Hepatocyte (in vitro differentiated cells): ENCODE measurements at regions not wholly inside any gene's neighbourhood (a gene's known extent, or its start where the extent isn't known, plus 50 kb on each side); places are given as distances from the start of the nearest gene placed in this dataset.

Experiments used
- EZH2 ChIP-seq: fragments of 200-600 bp; sonication (generic); IDR thresholded peaks from 2 replicates; pipeline ENCODE4 v1.6.1; 2016; ENCODE audit warnings: antibody characterized with exemption, mild to moderate bottlenecking, borderline replicate concordance
- TF ChIP-seq, protein P1 (sequence below): fragments of 200-600 bp; sonication (generic); IDR thresholded peaks from 2 replicates; pipeline ENCODE4 v1.5.1; 2016; ENCODE audit warnings: antibody characterized with exemption, mild to moderate bottlenecking; ENCODE audit not compliant: poor library complexity

DNA sequence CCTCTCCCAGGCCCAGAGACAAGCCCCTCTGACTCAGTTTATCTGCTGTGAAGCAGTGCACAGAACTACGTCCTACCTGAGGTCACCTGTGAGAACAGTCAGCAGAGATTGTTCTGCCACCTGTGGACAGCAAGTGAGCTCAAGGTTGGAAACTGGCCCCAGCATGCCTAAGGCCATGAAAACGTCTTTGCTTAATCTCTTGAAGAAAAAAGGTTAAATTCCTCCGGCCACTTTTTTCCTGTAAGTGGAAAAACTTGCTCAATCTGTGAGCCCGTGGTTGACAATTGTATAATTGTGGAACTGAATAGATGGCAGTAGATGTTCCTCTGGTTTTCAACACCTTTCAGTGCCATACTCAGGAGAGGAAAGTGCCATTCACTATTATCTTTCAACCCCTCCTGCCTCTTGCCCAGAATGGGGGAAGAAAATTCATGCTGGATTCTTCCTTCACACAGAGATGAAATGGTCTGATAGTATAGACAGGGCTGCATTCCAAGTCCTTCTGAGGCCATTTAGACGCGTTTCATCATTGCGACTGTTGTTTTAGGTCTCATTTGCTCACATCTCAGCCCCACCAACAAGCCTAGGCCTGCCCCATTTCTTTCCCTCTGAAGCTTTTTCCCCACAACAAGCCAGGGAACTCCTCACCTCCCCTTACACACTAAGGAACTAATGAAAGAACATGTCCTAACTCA is 292.9 kb downstream of the FZD1 start:
- TF ChIP-seq EZH2: no peak
- TF ChIP-seq, protein P1, sequence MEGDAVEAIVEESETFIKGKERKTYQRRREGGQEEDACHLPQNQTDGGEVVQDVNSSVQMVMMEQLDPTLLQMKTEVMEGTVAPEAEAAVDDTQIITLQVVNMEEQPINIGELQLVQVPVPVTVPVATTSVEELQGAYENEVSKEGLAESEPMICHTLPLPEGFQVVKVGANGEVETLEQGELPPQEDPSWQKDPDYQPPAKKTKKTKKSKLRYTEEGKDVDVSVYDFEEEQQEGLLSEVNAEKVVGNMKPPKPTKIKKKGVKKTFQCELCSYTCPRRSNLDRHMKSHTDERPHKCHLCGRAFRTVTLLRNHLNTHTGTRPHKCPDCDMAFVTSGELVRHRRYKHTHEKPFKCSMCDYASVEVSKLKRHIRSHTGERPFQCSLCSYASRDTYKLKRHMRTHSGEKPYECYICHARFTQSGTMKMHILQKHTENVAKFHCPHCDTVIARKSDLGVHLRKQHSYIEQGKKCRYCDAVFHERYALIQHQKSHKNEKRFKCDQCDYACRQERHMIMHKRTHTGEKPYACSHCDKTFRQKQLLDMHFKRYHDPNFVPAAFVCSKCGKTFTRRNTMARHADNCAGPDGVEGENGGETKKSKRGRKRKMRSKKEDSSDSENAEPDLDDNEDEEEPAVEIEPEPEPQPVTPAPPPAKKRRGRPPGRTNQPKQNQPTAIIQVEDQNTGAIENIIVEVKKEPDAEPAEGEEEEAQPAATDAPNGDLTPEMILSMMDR: no peak
